IMR-90 (cell line): ENCODE measurements at regions not wholly inside any gene's neighbourhood (a gene's known extent, or its start where the extent isn't known, plus 50 kb on each side); places are given as distances from the start of the nearest gene placed in this dataset.
"Not testable (repeated sequence)": the region's sequence is repeated elsewhere in the genome, so short reads cannot be mapped to it uniquely, and the experiment has no call there.

Source experiments
- ATAC-seq: fragments of 200-7000 bp; cut with Tn5 transposase; 2 replicates; pipeline ENCODE4 v1.9.1; 2020; ENCODE audit warnings: low read depth, mild to moderate bottlenecking, moderate library complexity
- BruUV-seq: library from RNA; stranded (reverse); fragments of 400-500 nt; replicated peaks from 2 replicates; lab custom pipeline; 2021; lab: Mats Ljungman, UMichigan
- CTCF ChIA-PET: fragments of 300-600 bp; formaldehyde crosslinking; extraction: SDS; loops from one replicate; lab custom pipeline; 2021; ENCODE audit warnings: antibody characterized with exemption; lab: Yijun Ruan, JAX
- POLR2A ChIA-PET: fragments of 300-600 bp; sonication (Branson Sonifier 250); formaldehyde crosslinking; loops from one replicate; lab custom pipeline; 2022; ENCODE audit warnings: antibody characterized with exemption; ENCODE audit not compliant: unreplicated experiment; lab: Charles Lee
- DNase-seq: peaks from one replicate; pipeline ENCODE4 v3.0.0; 2013
- H2AFZ ChIP-seq: replicated peaks from 2 replicates; pipeline ENCODE3; 2013; ENCODE audit warnings: low read length, mild to moderate bottlenecking; ENCODE audit not compliant: poor library complexity
- H2AK5ac ChIP-seq: 2 replicates; pipeline ENCODE4 v1.6.1; 2013; ENCODE audit warnings: low read depth, low read length, inconsistent platforms
- H2AK9ac ChIP-seq: replicated peaks from 2 replicates; pipeline ENCODE3; 2013; ENCODE audit warnings: mild to moderate bottlenecking, low read depth, low read length, moderate library complexity; ENCODE audit not compliant: poor library complexity
- H2BK120ac ChIP-seq: 2 replicates; pipeline ENCODE4 v1.6.1; 2013; ENCODE audit warnings: low read depth, low read length, inconsistent platforms
- H2BK15ac ChIP-seq: 3 replicates; pipeline ENCODE4 v1.6.1; 2013; ENCODE audit warnings: low read depth, low read length, inconsistent platforms
- H2BK20ac ChIP-seq: 2 replicates; pipeline ENCODE4 v1.6.1; 2013; ENCODE audit warnings: low read depth, mild to moderate bottlenecking, inconsistent platforms, low read length, moderate library complexity
- H2BK5ac ChIP-seq: 2 replicates; pipeline ENCODE4 v1.6.1; 2013; ENCODE audit warnings: mild to moderate bottlenecking, low read depth, low read length, inconsistent platforms; ENCODE audit not compliant: poor library complexity, severe bottlenecking
- H3K14ac ChIP-seq: replicated peaks from 2 replicates; pipeline ENCODE4 v1.6.1; 2013; ENCODE audit warnings: low read depth, low read length, inconsistent platforms
- H3K18ac ChIP-seq: 2 replicates; pipeline ENCODE4 v1.6.1; 2013; ENCODE audit warnings: low read depth, low read length, control low read depth
- H3K23ac ChIP-seq: 2 replicates; pipeline ENCODE4 v1.6.1; 2013; ENCODE audit warnings: low read depth, low read length, inconsistent platforms
- H3K27ac ChIP-seq: 2 replicates; pipeline ENCODE4 v1.5.1; 2013; ENCODE audit warnings: mild to moderate bottlenecking, control low read depth, low read length; ENCODE audit not compliant: insufficient read depth
- H3K27me3 ChIP-seq: 2 replicates; pipeline ENCODE4 v1.6.1; 2013; ENCODE audit warnings: low read length; ENCODE audit not compliant: control insufficient read depth, insufficient read depth
- H3K36me3 ChIP-seq: 2 replicates; pipeline ENCODE4 v1.6.1; 2013; ENCODE audit warnings: low read length, mixed read lengths; ENCODE audit not compliant: control insufficient read depth, insufficient read depth
- H3K4ac ChIP-seq: 2 replicates; pipeline ENCODE4 v1.6.1; 2013; ENCODE audit warnings: low read depth, low read length, inconsistent platforms
- H3K4me1 ChIP-seq: 2 replicates; pipeline ENCODE4 v1.6.1; 2013; ENCODE audit warnings: low read length, mixed read lengths; ENCODE audit not compliant: control insufficient read depth, insufficient read depth
- H3K4me2 ChIP-seq: 2 replicates; pipeline ENCODE4 v1.6.1; 2013; ENCODE audit warnings: low read depth, mild to moderate bottlenecking, control low read depth, low read length, moderate library complexity
- H3K4me3 ChIP-seq: 2 replicates; pipeline ENCODE4 v1.5.1; 2013; ENCODE audit warnings: low read depth, mild to moderate bottlenecking, control low read depth, low read length, moderate library complexity; ENCODE audit not compliant: insufficient read depth
- H3K56ac ChIP-seq: 2 replicates; pipeline ENCODE4 v1.6.1; 2013; ENCODE audit warnings: low read length, inconsistent platforms; ENCODE audit not compliant: insufficient read depth; ENCODE audit errors: extremely low read depth
- H3K79me1 ChIP-seq, 2 experiments: 2 replicates each; pipeline ENCODE4 v1.6.1; 2013; ENCODE audit warnings: low read length in 2 of 2, inconsistent platforms in 1 of 2, low read depth in 1 of 2
- H3K9ac ChIP-seq: 2 replicates; pipeline ENCODE4 v1.6.1; 2013; ENCODE audit warnings: low read depth, low read length, control low read depth
- H3K9me1 ChIP-seq: 2 replicates; pipeline ENCODE4 v1.6.1; 2013; ENCODE audit warnings: low read length, inconsistent platforms; ENCODE audit not compliant: insufficient read depth
- H3K9me3 ChIP-seq: 2 replicates; pipeline ENCODE4 v1.6.1; 2013; ENCODE audit warnings: low read length; ENCODE audit not compliant: control insufficient read depth, insufficient read depth
- H4K20me1 ChIP-seq: 2 replicates; pipeline ENCODE4 v1.6.1; 2013; ENCODE audit warnings: low read length, inconsistent platforms; ENCODE audit not compliant: insufficient read depth
- H4K5ac ChIP-seq: 2 replicates; pipeline ENCODE4 v1.6.1; 2013; ENCODE audit warnings: mild to moderate bottlenecking, low read depth, low read length, control low read depth
- H4K8ac ChIP-seq, 2 experiments: 2 replicates each; pipeline ENCODE4 v1.6.1; 2013; ENCODE audit warnings: low read depth in 2 of 2, low read length in 2 of 2, control low read depth in 1 of 2, inconsistent platforms in 1 of 2
- H4K91ac ChIP-seq: 2 replicates; pipeline ENCODE4 v1.6.1; 2013; ENCODE audit warnings: low read depth, low read length, inconsistent platforms; ENCODE audit not compliant: insufficient read depth
- WGBS, 2 experiments: methylation state at CpG; one replicate each; pipeline versions ENCODE4 v1.1.5 to v1.1.7; 2013; ENCODE audit warnings: missing lambda C conversion rate in 2 of 2; ENCODE audit not compliant: insufficient read length in 1 of 2; ENCODE audit errors: extremely low coverage in 2 of 2; 5-methylcytosine and 5-hydroxymethylcytosine counted together
- dilution Hi-C: fragments of 300-500 bp; cut with HindIII; formaldehyde crosslinking; loops from one replicate; pipeline ENCODE4 v1.14.3; 2018; ENCODE audit warnings: low sequenced_read_pairs; ENCODE audit not compliant: unreplicated experiment
- in situ Hi-C: fragments of 300-500 bp; cut with MboI; formaldehyde crosslinking; loops from 3 replicates; pipeline ENCODE4 v1.14.3; 2019; ENCODE audit warnings: low sequenced_read_pairs, inconsistent platforms, mixed read lengths
- intact Hi-C: fragments of 100-400 bp; cut with micrococcal nuclease; formaldehyde crosslinking; loops from 2 replicates; pipeline ENCODE4 v1.10.0; 2022

- H3K18ac ChIP-seq, H3K4me2 ChIP-seq, BruUV-seq, H2BK20ac ChIP-seq, H2AK9ac ChIP-seq, H2BK120ac ChIP-seq, H3K79me1 ChIP-seq, H2AK5ac ChIP-seq, H4K8ac ChIP-seq, H2BK15ac ChIP-seq, H3K56ac ChIP-seq, H3K23ac ChIP-seq, H3K27ac ChIP-seq, H3K9me1 ChIP-seq, H4K20me1 ChIP-seq, H4K5ac ChIP-seq, intact Hi-C loops, ATAC-seq, dilution Hi-C loops, DNase-seq, H4K91ac ChIP-seq, H3K4me1 ChIP-seq, H3K36me3 ChIP-seq, H2BK5ac ChIP-seq, H3K27me3 ChIP-seq, H3K14ac ChIP-seq, in situ Hi-C loops, H3K4ac ChIP-seq, H3K9me3 ChIP-seq, CTCF ChIA-PET, H2AFZ ChIP-seq, POLR2A ChIA-PET, H3K4me3 ChIP-seq, H3K9ac ChIP-seq: not testable (repeated sequence)
- 40% methylated on average over 1 of the region's 6 CpGs; no CpG with 5 or more reads in 1 of the 2 experiments for WGBS, 2 experiments
These were observed 198.0 kb downstream of the TBC1D2B start for GRCh38 chr15:77879466-77879865.
